ENCODE measurements at regions not wholly inside any gene's neighbourhood (a gene's known extent, or its start where the extent isn't known, plus 50 kb on each side); places are given as distances from the start of the nearest gene placed in this dataset.

GRCh38 chr11:122265981-122266380 lies 150.0 kb upstream of the BLID start:
- no peak overlapping the region for H2BK20ac ChIP-seq (ENCODE audit: low read length)
- H2BK15ac ChIP-seq (ENCODE audit: low read length) = no peak overlapping the region
- H2BK120ac ChIP-seq (replicated peaks; ENCODE audit: low read depth, low read length) = no peak overlapping the region
- no peaks in the 10 kb centered on the region for H3K36me3 ChIP-seq (ENCODE audit: control insufficient read depth in 2 of 4, insufficient read depth in 4 of 4, low read length in 3 of 4)
- WGBS, 2 experiments (ENCODE audit: extremely low coverage in 1 of 2, insufficient coverage in 1 of 2, insufficient read length in 1 of 2, insufficient replicate concordance in 2 of 2, low coverage in 1 of 2, low lambda C conversion rate in 2 of 2, missing lambda C conversion rate in 1 of 2) = 80% methylated on average over 2 of the region's 2 CpGs; no CpG with 5 or more reads in 1 of the 2 experiments
- no peak overlapping the region for H2AFZ ChIP-seq (ENCODE audit: low read length)
- no peak overlapping the region for H3K9ac ChIP-seq (replicated peaks in 1 of 4; ENCODE audit: extremely low read depth in 1 of 4, low read depth in 3 of 4, low read length in 3 of 4)
- no peak overlapping the region for H3K18ac ChIP-seq (ENCODE audit: extremely low read depth, low read length)
- H3K4ac ChIP-seq (replicated peaks; ENCODE audit: insufficient read length, low read depth, low read length) = no peak overlapping the region
- DNase-seq (ENCODE audit: low read depth in 1 of 2, low spot score in 2 of 2) (no peak), FAIRE-seq (no peak)
- H3K4me1 ChIP-seq (replicated peaks in 1 of 4; ENCODE audit: control insufficient read depth in 3 of 4, insufficient read depth in 4 of 4, low read length in 3 of 4) = no peaks in the 10 kb centered on the region
- H4K20me1 ChIP-seq (replicated peaks in 1 of 2; ENCODE audit: control insufficient read depth in 1 of 2, insufficient read depth in 2 of 2, low read length in 2 of 2) = no peaks in the 10 kb centered on the region
- H3K23ac ChIP-seq (ENCODE audit: insufficient read length) = no peak overlapping the region
- ChIA-PET CTCF (ENCODE audit: partially characterized antibody) (interaction anchor here (0.9 kb wide), 1 partner anchor 611 kb away, joined by 3 read pairs; no protein-coding TSS in a partner anchor), POLR2A (ENCODE audit: partially characterized antibody) (no interaction called here)
- no peak overlapping the region for H4K5ac ChIP-seq (ENCODE audit: insufficient read length, low read depth, low read length)
- no peaks in the 10 kb centered on the region for H3K79me1 ChIP-seq (ENCODE audit: low read depth, low read length)
- no peak overlapping the region for H4K91ac ChIP-seq (replicated peaks; ENCODE audit: insufficient read length, low read length)
- H3K56ac ChIP-seq (replicated peaks; ENCODE audit: insufficient read length, low read depth, low read length) = no peak overlapping the region
- H3K79me2 ChIP-seq (ENCODE audit: control insufficient read depth in 1 of 2, insufficient read depth in 2 of 2, low read length in 2 of 2) = no peaks in the 10 kb centered on the region
- H3K27ac ChIP-seq (ENCODE audit: low read depth, low read length) = no peak overlapping the region
- no peak overlapping the region for H3K14ac ChIP-seq (ENCODE audit: insufficient read length)
- no peak overlapping the region for H3K4me2 ChIP-seq (ENCODE audit: insufficient read depth in 1 of 2, low read depth in 2 of 2, low read length in 2 of 2)
- no peak overlapping the region for H3K4me3 ChIP-seq (ENCODE audit: extremely low read depth in 1 of 4, insufficient read depth in 2 of 4, low read depth in 3 of 4, low read length in 4 of 4)
- no peak overlapping the region for H2BK5ac ChIP-seq (ENCODE audit: low read depth, low read length)
- no peak for TF ChIP-seq CBX8 (IDR thresholded peaks at IDR 0.05; ENCODE audit: borderline replicate concordance, low read depth, low read length)
- TF ChIP-seq RBBP5 (IDR thresholded peaks at IDR 0.05; ENCODE audit: borderline replicate concordance, low read depth, low read length) = no peak
- TF ChIP-seq E2F6 (IDR thresholded peaks at IDR 0.05) = no peak
- TF ChIP-seq ATF2 (IDR thresholded peaks at IDR 0.05; ENCODE audit: low read length) = no peak
- no peak for TF ChIP-seq RFX5 (IDR thresholded peaks at IDR 0.05; ENCODE audit: borderline replicate concordance, low read depth, low read length)
- no peak for TF ChIP-seq CTCF (IDR thresholded peaks at IDR 0.05; ENCODE audit: control extremely low read depth in 1 of 3, insufficient read depth in 1 of 3, low read depth in 1 of 3, low read length in 3 of 3)
- H4K8ac ChIP-seq (ENCODE audit: extremely low read depth, insufficient read depth, low read length) = no peak overlapping the region
- H2AK5ac ChIP-seq (ENCODE audit: low read depth, low read length) = no peak overlapping the region
- peaks cover 0 to 1% (median 0%) of the 10 kb centered on the region in 4 experiments; a peak in 1 of 7 replicates for H3K27me3 ChIP-seq (replicated peaks in 1 of 4; ENCODE audit: control insufficient read depth in 3 of 4, extremely low read depth in 1 of 4, insufficient read depth in 3 of 4, low read length in 3 of 4)
- no peaks in the 10 kb centered on the region for H3K23me2 ChIP-seq (ENCODE audit: low read depth, low read length)
- no peaks in the 10 kb centered on the region for H3K9me3 ChIP-seq (ENCODE audit: insufficient read depth in 2 of 2, low read depth in 1 of 2, low read length in 1 of 2)
- no peak overlapping the region for H2BK12ac ChIP-seq (ENCODE audit: low read depth, low read length)

Data from H1 (cell line).